ENCODE measurements at regions not wholly inside any gene's neighbourhood (a gene's known extent, or its start where the extent isn't known, plus 50 kb on each side); places are given as distances from the start of the nearest gene placed in this dataset.
A peak's percentile ranks its signal among the peaks of the same experiment; 100 is the strongest.

DNA sequence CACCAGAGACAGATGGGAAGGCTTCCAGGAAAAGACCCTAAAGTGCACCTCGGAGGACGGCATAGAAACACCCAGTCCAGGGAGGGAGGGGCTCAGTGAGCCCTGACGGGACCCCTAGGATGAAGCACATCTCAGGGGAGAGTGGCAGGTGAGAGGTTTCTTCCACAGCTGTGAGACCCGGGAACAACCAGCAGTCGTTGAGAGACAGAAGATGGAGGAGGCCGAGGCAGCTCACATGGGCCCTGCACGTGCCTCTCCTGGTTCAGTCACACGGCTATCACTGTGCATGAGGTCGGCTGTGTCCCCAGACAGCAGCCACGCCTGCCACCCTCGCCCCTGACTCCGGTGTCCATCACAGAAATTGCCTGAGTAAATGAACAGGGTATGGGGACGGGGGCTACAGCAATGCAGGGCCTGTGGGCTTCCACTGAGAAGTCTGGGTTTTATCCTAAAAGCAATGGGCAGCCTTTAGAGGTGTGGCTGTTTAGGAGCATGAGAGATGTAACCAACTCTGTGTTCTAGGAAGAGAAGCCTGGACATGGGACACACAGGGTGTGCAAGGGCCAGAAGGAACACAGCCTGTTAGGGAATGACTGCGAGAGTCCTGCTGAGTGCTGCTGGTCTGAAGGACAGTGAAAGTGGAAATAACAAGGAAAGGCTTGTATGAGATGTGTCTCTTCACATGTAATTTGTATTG lies 102.0 kb downstream of the TMEM18 start:
- DNase-seq = no peak

DNA sequence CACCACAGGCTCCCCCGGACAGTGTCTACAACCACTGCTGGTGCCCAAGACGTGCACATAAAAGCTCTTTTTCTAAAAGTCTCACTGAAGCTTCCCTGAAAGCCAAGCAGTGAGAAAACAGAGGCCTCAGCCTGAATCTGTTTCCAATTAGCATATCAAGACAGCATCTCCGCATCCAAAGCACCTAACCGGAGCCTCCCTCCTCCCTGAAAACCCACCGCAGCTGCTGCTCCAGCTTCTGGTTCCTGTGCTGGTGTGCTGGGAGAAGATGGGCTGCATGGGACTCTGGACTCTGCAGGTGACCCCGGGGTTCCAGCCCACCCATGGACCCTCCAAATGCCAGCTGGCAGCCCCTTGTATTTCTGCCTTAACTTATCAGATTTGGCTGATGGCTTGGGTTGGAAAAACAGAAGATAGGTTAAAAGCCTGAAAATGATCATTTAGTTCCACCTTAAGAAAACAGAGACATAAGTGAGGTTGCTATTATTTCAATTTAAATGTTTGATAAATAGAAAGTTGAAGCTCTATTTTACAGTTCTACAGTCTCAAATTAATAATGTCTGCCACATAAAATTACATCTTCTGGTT lies 103.3 kb downstream of the TMEM18 start:
- DNase-seq = no peak

DNA sequence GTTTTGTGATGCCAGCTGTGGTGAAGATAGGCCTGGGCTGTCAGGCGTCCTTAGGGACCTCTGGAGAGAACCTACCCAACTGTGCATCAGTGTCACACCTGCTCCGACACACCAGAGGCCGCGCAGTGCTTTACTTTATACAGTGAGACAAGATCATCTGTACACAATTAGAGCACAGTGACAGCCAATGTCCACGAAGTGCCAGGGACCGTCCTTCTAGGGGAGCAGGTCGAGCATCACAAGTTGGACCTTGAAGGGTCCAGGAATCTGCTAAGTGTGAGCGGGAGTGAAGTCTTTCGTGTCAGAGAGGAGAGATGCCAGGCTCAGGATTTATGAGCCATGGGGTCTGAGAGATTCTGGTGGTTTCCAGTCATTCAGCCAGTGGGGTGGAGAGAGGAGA lies 104.2 kb downstream of the TMEM18 start:
- no peak for DNase-seq

DNA sequence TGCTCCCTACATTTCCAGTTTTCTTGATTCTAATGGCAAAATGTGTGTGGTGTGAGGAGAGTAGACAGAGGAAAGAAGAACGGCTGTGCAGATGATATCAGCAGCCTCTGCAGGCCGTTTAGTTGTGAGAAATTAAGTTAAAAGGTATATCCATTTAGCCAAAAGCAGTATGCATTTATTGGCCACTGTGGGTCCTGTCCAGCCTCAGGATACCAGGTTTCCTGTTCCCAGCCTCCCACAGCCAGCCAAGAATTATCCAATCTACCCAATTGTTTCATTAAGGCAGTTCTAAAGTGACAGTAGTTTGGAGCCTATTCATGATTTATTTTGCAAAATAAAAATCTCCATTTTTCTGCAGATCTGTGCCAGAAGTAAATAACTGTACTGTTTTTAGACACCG lies 107.5 kb downstream of the TMEM18 start:
- DNase-seq = no peak

DNA sequence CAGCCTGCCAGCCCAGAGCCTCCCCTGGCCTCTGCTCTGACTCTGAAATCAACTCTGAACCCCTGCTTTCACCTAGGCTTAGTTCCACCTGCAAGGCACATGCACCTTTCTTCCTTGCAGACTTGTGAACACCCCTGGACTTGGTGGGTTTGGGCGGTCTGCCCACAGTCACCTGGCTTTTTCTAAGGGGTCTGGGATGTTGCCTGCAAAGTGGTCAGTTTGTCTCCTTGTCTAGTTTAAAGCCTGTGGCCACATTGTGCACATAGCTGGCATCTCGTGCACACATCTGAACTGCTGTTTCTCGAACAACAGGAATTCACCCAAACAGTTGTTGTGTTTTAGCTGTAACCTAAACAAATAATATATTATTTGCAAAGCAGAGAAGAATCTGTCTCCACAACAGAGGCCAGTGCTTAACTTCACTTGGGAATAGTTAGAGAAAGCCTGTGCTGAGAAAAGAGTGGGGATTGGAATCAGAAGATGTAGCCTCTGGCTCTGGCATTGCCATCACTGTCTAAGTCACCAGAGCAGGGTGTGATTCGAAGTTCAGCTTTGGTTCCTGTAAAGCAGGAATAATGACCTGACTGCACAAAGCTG lies 108.5 kb downstream of the TMEM18 start:
- DNase-seq = no peak

DNA sequence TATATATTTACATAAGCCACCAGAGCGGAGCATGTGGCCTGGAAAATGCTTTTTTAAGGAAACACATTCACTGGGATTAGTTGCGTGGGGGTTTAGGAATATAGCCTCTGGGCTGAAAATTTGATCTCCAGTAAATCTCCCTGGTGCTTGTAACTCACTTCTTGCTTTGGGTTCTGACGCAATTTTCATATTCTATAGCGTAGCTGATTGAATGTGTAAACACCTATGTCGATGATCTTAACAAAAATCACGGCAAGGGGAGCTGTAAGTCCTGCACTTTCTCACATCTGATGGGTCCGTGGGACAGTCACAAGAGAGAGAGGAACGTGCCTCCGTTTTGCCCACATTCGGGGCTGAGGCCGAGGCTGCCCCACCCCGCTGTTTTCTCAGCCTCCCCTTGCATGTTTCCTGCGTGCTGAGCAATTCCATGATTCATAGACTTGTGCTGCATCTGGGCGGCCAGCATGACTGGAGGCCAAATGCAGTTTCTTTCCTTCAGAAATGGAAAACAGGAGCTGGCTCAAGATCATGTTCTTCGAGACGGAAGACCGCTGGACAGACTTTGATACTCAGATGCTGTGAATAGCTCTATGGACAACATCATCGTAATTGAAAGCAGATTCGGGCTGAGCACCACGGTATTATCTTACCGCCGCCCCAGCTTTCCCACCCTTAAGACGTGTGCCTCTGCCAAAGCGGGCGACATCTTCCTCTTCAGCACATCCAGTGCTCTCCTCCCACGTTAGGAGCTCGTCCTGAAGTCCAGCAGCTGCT lies 109.2 kb downstream of the TMEM18 start:
- DNase-seq = peak; percentile 81

DNA sequence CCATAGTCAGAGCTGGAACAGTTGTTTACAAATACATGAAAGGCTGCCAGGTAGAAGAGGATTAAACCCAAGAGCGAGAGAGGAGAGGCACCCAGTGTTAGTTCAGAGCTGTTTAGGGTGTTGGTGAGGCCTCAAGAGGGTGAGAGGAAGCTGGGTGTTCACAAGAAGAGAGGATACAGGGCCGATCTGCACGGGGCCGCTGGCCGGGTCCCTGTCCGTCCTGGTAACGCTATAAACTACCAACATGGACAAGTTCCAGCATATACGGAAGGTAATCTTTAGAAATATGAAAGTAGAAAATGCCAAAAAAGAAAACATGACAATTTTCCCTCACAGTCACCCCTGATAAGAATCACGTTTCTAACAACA lies 109.7 kb downstream of the TMEM18 start:
- DNase-seq = no peak

DNA sequence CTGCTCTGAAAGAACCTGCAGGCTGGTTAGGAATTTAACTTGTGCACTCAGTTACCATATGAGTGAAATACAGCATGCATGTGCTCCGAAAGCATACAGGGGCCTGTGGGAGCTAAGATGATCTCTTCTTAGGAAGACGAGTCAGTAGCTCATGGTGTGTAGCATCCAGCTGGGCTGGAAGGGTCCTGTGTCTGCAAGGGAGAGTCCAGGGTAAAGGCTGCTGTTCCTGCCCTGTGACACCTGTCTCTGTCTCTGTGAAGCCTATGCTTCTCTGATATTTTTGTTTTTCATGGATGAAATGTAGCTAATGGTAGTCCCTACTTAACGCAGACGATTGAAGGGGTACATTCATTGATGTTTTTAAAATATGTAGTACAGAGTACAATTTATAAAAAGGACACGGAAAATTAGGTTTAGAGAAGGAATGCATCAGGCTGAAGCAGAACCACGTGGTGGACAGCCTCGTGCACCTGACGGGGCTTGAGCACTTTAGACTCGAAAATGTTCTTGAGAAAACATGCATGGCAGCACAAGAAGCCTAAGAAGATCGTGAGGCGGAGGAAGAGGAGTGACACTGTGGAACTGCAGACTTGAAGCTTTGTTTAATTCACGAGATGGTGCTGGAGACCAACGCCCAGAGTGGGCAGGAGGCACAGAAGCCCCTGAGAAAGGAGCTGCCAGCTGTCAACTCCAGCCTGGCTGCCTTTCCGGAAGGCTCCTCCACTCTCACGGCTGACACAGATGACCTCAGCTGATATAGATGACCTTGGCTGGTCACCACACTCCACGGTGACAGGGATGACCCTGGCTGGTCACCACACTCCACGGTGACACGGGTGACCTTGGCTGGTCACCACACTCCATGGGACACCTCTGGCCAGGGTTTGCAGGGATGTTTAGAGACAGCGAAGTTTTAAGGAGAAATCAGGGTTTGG lies 110.6 kb downstream of the TMEM18 start:
- no peak for DNase-seq

DNA sequence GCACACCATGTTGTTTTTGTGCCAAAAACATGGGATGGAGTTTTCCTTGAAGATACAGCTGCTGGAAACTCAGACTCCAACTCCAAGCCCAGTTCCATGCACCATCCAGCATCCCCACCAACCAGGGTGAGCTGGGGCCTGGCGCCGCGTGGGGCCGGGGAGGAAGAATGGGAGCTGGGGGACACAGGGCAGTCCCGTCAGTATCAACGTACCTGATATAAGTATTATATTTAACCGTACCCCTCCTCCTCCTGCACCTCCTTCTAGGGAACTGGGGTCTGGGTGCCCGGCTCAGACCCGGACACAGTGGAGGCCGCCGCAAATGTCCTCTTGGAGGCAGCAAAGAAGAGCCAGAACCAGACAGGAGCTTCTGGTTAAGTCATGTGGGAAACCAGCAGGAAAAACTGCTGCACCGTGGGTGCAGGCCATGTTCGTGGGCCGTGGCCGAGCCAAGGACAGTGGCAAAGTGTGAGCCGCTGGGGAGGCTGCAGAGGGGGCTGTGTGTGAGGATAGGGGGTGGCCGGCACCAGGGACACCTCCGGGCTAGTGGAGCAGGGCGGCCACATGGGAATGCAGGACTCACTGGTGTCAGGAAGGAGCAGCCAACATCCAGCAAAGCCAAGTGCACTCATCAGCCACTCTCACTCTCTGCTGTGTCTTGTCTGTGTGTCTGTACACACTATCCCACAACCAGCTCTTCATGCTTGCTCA lies 112.6 kb downstream of the TMEM18 start:
- no peak for DNase-seq

DNA sequence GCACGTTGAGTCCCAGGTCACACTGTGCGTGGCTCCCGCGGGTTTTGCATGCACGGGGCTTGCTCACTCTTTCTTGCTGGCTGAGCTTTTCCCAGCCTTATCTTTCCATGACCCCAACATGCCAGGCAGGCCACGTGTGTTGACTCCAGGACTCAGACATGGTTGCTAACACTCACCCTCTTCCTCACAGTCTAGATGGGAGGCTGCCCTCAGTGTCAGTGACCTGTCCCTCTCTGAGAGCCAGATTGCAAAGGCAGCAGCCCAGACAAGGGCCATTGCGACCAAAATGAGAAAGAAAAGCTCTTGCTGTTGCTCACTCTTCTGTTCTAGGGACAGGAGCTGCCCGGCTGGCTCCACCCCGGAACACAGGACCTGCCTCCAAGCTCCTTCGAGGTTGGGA lies 113.7 kb downstream of the TMEM18 start:
- no peak for DNase-seq

DNA sequence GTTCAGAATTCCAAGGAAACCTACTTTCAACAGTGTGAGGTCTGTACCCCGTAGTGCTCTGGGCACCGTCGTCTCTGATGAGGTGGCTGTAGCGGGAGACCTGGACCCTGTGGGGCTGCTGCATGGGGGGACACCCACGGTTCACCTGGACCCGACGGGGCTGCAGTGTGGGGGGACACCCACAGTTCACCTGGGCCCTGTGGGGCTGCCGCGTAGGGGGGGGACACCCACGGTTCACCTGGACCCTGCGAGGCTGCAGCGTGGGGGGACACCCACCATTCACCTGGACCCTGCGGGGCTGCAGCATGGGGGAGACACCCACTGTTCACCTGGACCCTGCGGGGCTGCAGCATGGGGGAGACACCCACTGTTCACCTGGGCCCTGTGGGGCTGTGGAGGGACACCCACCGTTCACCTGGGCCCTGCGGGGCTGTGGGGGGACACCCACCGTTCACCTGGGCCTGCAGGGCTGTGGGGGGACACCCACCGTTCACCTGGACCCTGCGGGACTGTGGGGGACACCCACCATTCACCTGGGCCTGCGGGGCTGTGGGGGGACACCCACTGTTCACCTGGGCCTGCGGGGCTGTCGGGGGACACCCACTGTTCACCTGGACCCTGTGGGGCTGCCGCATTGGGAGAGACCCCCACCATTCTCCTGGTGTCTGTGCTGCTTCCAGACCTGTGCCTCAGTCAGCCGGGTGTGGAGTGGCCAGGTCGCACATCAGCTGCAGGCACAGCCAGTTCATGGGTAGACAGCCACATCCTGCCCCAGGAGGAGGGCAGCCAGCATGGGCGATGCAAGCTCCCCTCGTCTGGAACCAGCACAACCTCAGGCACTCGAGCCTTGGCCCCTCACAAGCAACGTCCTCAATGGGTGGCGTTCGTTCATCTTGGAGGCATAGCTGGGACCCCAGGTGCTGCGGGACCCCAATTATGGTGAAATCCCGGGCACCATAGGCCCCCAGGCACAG lies 114.5 kb downstream of the TMEM18 start:
- no peak for DNase-seq

DNA sequence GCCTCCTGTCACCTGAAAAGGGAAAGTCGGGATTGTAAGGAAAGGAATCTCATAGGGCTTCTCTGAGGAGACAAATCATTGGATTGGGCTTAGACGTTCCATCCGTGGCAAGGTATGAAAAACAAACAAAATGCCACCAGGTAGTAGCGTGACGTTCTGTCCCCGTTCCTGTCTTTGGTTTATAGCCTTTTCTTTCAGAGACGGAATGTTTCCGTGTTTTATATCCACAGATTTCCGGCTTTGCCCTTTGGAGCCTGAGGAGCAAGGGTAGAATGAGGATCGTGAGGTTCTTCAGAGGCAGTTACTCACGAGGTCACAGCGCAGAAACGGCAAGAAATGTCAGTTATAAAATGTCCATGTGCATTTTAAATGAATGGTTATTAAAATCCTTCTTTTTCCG lies 118.3 kb downstream of the TMEM18 start:
- no peak for DNase-seq

DNA sequence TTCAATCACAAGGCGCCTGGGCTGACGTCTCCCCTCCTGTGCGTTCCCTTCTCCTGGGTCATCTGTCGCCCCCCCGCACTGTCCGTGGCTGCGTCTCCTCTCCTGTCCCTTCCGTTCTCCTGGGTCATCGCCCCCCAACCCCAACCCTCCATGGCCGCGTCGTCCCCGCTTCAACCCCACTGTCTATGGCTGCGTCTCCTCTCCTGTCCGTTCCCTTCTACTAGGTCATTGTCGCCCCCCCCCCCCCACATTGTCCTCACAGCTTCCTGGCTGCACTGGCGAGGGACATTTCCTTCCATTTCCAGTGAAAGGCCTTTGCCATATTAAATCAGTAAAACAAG lies 118.9 kb downstream of the TMEM18 start:
- DNase-seq = no peak

DNA sequence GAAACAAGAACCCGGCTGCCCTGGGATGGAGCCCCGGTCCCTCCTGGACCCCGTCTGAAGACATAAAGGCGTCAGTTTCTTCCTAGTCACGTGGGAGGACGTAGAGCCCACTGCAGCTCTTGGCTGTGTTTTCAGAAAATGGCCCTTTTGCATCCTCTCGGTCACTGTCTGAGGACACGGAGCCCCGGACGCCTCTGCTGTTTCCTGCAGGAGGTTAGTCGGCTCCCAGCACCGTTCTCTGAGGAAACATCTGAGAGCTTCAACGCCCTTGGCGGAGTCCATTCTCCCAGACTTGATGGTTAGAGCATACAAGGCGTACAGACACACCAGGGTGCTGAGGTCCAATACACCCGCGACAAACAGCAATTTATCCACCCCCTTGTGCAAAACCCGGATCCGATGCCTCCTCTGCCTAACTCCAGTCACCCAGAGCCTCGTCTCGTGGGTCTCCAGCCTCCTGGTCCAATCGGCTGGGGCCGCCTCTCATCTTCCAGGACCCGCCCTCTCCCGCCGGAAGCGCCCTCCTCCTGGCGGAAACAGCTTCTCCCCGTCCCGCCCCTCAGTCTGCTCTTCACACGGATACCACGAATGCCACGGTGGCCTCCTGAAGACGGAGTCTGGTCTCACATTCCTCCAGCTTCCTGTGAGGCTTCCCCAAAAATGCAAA lies 119.4 kb downstream of the TMEM18 start:
- no peak for DNase-seq

DNA sequence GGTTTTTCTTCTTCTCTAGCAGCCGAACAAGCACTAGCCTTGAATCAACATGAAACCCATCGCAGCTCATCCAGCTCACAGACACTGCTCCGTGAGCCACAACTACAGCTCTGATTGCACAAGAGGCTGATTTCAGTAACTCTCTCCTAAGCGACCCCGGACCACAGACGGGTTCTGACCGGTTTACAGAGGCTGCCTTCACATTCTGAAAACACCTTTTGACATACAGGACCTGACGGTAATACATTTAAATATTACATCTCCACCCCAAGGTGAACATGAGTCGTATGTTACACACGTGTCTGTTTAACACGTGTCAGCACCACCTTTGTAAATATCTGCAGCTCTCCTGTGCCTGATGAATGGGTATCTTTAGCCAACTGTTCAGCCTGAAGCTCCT lies 120.7 kb downstream of the TMEM18 start:
- DNase-seq = no peak

DNA sequence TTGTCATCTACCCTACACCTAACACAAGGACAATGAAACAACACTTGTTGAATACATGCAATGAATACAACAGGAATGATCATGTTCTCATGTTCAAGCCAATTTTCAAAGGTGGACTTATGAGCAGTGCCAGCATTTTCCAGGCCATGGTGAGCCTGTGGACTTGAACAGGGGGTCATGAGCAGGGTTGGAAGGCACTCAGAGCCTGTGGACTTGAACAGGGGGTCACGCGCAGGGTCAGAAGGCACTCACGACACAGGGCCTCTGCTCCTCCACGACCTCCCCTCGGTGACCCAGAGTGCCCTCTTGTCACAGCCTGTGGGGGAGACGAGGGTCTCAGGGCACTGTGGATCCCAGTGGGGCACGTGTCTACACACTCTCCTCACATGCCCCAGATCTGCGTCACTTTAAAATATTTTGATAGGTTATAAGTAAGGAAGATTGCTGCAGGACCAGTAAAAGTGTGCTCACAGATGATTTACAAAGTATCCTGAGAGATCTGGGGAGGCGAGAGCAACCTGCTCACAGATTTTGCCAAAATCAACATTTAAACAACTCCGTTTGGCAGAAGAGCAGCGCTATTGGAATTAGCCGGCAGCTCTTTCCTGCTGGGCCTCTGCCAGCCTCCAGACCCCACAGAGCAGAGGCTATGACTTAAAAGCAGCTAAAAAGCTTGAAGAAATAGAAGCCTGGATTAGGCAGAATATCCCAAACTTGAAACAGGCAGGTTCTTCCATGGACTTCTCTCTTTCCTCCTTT lies 121.9 kb downstream of the TMEM18 start:
- no peak for DNase-seq

DNA sequence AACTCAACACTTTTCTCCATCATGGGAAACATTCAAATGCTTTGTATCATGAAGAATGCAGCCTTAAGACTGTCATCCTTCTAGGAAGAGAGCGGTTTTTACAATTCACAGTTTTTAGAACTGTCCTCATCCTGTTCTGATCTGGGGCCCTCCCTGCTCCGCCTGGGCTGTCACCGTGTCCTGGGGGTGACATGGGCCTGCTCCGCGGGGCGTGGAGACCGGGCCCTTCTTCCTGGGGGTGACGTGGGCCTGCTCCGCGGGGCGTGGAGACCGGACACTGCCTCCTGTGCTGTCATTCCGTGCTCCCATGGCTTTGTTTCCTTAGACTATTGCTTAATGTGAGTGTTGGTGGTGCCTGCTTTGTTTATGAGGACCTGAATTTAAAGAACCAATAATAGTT lies 122.8 kb downstream of the TMEM18 start:
- DNase-seq = no peak

DNA sequence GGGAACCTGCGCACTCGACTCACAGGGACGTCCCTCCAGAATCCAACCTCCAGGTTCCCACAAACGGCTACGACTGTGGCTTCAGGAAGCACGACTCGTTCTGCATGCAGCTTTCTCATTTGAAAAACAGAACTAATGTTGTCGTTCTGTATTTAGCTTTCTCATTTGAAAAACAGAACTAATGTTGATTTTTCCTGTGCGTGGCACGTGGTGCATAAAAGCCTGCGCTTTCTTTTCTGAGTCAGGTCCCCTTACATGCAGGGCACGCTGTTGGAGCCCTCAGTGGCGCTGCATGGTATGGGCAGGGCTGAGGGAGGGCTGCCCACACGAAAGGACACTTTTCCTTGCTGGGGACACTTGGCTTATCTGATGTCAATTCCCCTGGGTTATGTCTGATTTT lies 124.3 kb downstream of the TMEM18 start:
- no peak for DNase-seq

DNA sequence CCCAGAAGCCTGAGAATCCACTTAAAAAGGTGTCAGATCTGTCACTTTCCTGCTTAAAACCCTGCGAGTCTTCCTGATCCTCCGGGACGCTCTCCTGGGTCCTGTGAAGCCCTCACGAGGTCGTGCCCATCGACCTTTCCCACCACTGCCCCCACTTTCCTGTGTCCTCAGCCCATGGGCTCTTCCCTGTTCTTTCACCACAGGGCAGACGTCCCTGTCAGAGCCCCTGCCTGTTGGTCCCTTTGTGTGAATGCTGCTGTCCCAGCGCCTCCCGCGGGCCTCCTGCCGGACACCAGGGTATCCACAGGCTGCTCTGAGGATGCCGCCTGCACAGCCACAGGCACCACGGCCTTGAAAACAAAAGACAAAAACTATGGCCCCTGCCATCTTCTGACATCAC lies 125.6 kb downstream of the TMEM18 start:
- no peak for DNase-seq

All from fibroblast of skin of abdomen (primary cell).